ENCODE measurements at regions not wholly inside any gene's neighbourhood (a gene's known extent, or its start where the extent isn't known, plus 50 kb on each side); places are given as distances from the start of the nearest gene placed in this dataset.

- H3K4me1 ChIP-seq: no peaks in the 10 kb centered on the region
- no peak for DNase-seq
Observed at GRCh38 chr9:107931071-107931715, 441.6 kb upstream of the KLF4 start.

GRCh38 chr9:107929443-107929842, 439.9 kb upstream of the KLF4 start:
- TF ChIP-seq CTCF (IDR thresholded peaks at IDR 0.05): no peak
- Histone ChIP-seq H3K27me3 (no peaks in the 10 kb centered on the region), H3K9me3 (no peaks in the 10 kb centered on the region), H3K9ac (ENCODE audit: low read depth in 2 of 2, low read length in 2 of 2) (no peak overlapping the region), H3K4me3 (no peak overlapping the region), H3K27ac (no peak overlapping the region), H3K4me1 (no peaks in the 10 kb centered on the region), H3K36me3 (no peaks in the 10 kb centered on the region)
- DNase-seq: peak; percentile 71
- intact Hi-C loops (cut with DNase I): no loop called here

More at GRCh38 chr9:107931071-107931715, 441.6 kb upstream of the KLF4 start:
- intact Hi-C loops (cut with DNase I): no loop called here
- Histone ChIP-seq H3K9me3 (no peaks in the 10 kb centered on the region), H3K27me3 (no peaks in the 10 kb centered on the region), H3K4me3 (no peak overlapping the region), H3K9ac (ENCODE audit: low read depth in 2 of 2, low read length in 2 of 2) (no peak overlapping the region), H3K27ac (no peak overlapping the region), H3K36me3 (no peaks in the 10 kb centered on the region)
- no peak for TF ChIP-seq CTCF (IDR thresholded peaks at IDR 0.05)

GRCh38 chr9:107928701-107929371, 439.3 kb upstream of the KLF4 start:
- H3K27ac ChIP-seq: no peak overlapping the region
- intact Hi-C loops (cut with DNase I): no loop called here
- DNase-seq: no peak
- no peak overlapping the region for H3K9ac ChIP-seq (ENCODE audit: low read depth in 2 of 2, low read length in 2 of 2)
- H3K4me3 ChIP-seq: no peak overlapping the region
- no peaks in the 10 kb centered on the region for H3K27me3 ChIP-seq
- no peaks in the 10 kb centered on the region for H3K36me3 ChIP-seq
- TF ChIP-seq CTCF (IDR thresholded peaks at IDR 0.05): no peak
- H3K9me3 ChIP-seq: no peaks in the 10 kb centered on the region
- no peaks in the 10 kb centered on the region for H3K4me1 ChIP-seq

GRCh38 chr9:107927276-107927675, 437.7 kb upstream of the KLF4 start:
- Histone ChIP-seq H3K27me3 (no peaks in the 10 kb centered on the region), H3K27ac (no peak overlapping the region), H3K9ac (ENCODE audit: low read depth in 2 of 2, low read length in 2 of 2) (no peak overlapping the region), H3K4me1 (no peaks in the 10 kb centered on the region), H3K4me3 (no peak overlapping the region), H3K36me3 (no peaks in the 10 kb centered on the region), H3K9me3 (no peaks in the 10 kb centered on the region)
- intact Hi-C loops (cut with DNase I): no loop called here
- TF ChIP-seq CTCF (IDR thresholded peaks at IDR 0.05): no peak
- no peak for DNase-seq

GRCh38 chr9:107925749-107926297, 436.3 kb upstream of the KLF4 start:
- intact Hi-C loops (cut with DNase I): no loop called here
- no peak for TF ChIP-seq CTCF (IDR thresholded peaks at IDR 0.05)
- Histone ChIP-seq H3K27me3 (no peaks in the 10 kb centered on the region), H3K36me3 (no peaks in the 10 kb centered on the region), H3K4me3 (no peak overlapping the region), H3K27ac (no peak overlapping the region), H3K9me3 (no peaks in the 10 kb centered on the region), H3K9ac (ENCODE audit: low read depth in 2 of 2, low read length in 2 of 2) (no peak overlapping the region), H3K4me1 (no peaks in the 10 kb centered on the region)
- no peak for DNase-seq
